ENCODE measurements at regions not wholly inside any gene's neighbourhood (a gene's known extent, or its start where the extent isn't known, plus 50 kb on each side); places are given as distances from the start of the nearest gene placed in this dataset.
"Not testable (repeated sequence)": the region's sequence is repeated elsewhere in the genome, so short reads cannot be mapped to it uniquely, and the experiment has no call there.

GRCh38 chr2:84373391-84373790 lies 85.7 kb downstream of the SUCLG1 start:
- DNase-seq: no peak

GRCh38 chr2:84362541-84362940 lies 96.5 kb downstream of the SUCLG1 start:
- DNase-seq: no peak

DNA sequence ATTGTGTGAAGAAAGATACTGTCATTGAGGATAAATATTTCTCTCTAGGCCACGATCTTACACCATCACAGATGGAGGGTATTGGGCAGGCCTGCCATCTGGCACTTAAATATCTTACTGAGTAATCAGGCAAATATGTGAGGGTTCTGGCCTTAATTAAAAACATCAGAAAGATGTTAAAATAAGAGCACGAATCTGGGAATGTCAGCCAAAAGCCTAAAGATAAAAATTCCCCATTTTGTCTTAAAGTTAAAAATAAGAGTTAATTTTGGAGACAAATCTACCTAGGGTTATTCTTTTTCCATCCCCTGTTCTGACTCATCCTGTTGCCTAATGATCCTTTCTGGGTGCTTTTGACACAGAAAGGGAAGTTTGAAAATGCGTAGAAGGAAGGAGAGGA lies 121.0 kb downstream of the SUCLG1 start:
- no peak for DNase-seq

DNA sequence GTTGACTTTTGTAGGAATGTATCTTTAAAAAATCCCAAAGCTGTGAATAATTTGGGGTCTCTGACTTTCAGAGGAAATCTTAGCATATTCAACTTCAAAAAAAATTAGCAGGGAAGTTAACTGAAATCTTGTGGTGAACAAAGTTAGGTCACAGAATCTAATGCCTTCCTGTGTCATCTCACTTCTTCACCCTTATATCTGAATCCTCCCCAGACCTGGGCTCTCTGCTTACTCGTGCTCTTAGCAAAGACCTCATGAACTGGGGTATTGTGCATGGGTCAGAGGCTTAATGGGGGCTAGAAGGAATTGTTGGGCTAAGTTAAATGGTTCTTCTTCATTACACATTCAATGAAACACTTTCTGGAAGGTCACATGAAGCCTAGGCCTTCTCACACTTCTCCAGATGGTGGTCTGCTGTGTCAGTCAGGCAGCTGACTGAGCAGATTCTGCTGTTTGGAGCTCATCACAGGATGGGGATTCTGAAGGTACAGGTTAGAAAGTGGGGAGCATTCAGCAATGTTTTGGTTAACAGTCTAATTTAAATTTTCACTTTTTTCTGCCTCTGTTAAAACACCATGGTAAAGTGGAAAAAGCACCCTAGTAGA lies 131.3 kb downstream of the SUCLG1 start:
- DNase-seq: no peak

- no peak for DNase-seq
Measured at GRCh38 chr2:84326831-84327432, 132.1 kb downstream of the SUCLG1 start.

GRCh38 chr2:84323890-84324289 lies 135.2 kb downstream of the SUCLG1 start:
- no peak for DNase-seq

DNA sequence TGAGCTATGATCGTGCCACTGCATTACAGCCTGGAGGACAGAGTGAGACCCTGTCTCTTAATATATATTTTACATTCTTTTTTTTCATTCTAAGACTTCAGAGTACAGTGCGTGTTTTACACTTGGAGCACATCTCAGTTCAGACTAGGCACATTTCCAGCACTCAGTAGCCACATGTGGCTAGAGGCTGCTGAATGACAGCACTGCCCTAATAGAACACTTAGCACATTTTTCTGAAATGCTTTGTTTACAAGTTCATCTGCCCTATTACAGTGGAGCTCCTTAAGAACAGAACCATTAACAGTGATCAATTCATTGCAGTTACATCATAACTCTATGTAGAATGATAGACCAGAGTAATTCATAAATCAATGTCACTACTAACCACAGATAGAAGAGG lies 138.1 kb downstream of the SUCLG1 start:
- DNase-seq: no peak

GRCh38 chr2:84319581-84319980 lies 139.5 kb downstream of the SUCLG1 start:
- no peak for DNase-seq

DNA sequence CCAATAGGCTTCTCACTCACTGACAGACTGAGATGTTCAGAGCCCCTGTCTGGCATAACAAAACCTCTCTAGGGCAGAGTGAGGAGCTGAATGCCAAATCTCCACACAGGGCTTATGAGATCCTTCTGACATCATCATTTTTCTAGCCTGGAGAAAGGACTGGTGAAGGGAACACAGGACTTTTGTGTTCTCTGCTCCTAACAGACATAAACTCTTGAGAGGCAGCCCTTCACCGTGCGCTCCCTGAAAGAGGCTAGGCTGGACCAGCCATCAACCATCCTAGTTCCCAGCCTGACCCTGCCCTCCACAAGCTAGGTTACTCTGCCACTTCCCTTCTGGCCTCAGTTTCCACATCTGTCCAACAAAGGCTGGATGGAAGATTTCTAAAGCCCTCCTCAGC lies 141.9 kb downstream of the SUCLG1 start:
- no peak for DNase-seq

- DNase-seq: peak; percentile 22 to 62 (median 58)
Measured at GRCh38 chr2:84314901-84315330, 144.2 kb downstream of the SUCLG1 start.

DNA sequence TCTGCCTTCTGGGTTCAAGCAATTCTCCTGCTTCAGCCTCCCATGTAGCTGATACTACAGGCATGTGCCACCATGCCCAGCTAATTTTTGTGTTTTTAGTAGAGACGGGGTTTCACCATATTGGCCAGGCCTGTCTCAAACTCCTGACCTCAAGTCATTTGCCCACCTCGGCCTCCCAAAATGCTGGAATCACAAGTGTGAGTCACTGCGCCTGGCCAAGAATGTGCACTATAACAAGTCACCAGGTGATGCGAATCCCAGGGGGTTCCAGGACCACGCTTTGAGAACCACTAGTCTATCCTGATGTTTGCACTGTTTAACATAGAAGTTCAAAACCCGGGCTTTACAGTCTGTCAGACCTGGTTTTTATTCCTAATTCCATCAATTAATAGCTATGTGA lies 144.8 kb downstream of the SUCLG1 start:
- DNase-seq: no peak

- DNase-seq: no peak
Measured at GRCh38 chr2:84309281-84309680, 149.8 kb downstream of the SUCLG1 start.

DNA sequence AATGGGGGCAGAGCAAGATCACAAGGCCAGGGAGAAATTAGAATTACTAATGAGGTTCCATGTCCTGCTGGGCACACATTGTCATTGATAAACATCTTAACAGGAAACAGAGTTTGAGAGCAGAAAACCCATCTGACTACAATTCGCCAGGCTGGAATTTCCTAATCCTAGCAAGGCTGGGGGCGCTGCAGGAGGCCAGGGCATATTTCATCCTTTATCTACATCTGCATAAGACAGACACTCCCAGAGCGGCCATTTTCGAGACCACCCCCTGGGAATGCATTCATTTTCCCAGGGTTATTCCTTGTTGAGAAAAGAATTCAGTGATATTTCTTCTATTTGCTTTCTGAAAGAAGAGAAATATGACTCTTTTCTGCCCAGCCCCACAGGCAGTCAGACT lies 152.7 kb downstream of the SUCLG1 start:
- no peak for DNase-seq

DNA sequence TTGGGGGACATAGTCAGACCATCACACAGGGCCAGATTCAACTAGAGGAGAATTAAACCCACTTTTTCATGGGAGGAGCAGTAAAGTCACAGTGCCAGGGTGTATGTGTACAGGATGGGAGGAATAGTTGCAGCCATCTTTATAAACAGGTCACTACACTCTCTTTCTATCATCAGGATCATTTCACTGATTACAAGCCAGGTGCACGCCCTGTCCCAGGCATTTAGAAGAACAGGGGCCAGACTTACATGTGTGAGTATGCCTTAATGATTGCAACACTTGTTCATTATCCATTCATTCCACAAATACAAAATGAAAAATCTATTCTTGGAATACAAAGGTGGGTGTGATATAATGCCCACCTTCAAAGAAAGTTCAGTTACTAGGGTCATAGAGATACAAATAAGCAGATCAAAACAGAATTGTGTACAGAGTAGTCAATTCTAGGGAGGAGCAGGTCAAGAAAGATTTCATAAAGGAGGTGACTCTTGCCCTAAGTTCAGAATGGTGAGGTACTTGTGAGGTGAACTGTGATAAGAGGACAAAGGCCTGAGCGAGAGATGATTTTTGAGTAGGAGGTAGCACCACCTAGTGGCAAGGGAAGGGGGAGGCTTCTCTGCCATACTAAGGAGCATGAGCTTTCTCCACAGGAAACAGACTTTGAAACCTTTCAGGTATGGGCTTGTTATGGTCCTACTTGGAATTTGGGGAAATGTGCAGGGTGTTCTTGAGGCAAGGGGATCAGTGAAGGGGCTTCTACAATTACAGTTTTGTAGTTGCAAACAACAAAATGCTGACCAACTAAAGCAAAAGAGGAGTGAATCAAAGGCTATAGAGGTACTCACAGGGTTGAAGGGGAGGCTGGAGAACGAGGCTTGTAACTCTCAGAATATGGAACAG lies 156.3 kb downstream of the SUCLG1 start:
- DNase-seq: no peak

DNA sequence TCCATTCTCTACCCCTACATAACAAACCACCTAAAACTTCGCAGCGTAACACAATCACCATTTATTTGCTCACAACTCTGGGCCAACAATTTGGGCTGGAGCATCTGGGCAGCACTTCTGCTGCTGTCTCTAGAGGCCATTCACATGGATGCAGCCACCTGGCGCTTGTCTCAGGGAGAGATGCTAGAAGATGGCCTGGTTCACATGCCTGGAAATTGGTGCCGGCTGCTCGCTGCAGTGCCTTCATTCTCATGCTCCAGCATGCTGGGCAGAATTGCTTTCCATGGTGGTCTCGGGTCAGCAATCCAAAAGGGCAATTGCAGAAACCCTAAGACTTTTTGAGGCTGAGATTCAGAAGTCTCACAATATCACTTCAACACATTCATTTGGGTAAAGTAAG lies 157.4 kb downstream of the SUCLG1 start:
- DNase-seq: no peak

- no peak for DNase-seq
Measured at GRCh38 chr2:84300696-84301029, 158.4 kb downstream of the SUCLG1 start.

GRCh38 chr2:84300001-84300695 lies 158.9 kb downstream of the SUCLG1 start:
- not testable (repeated sequence) for DNase-seq

DNA sequence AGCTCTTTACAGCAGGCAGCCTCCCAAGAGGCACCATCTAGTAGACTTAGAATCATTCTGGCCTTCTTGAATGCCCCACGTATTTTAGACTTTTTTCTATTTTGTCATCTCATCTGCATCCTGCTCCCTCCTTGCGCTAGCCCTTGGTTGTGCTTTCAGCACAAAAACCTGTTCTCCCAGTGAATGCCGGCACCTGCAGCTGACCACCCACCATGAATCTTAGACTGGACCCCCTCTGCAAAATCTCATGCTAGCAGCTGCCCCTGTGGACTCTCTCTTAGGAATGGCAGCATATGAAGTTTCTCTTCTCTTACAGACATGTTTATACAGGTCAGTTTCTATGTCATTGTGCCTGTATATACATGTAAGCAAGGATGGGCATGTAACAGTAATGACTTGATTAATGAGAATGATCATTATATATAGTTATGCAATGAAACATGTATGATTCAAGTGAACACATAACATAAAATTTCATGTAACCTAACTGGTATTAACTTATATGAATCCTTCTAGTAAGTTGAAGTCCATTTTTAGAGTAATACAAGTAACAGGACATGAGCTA lies 159.8 kb downstream of the SUCLG1 start:
- no peak for DNase-seq

DNA sequence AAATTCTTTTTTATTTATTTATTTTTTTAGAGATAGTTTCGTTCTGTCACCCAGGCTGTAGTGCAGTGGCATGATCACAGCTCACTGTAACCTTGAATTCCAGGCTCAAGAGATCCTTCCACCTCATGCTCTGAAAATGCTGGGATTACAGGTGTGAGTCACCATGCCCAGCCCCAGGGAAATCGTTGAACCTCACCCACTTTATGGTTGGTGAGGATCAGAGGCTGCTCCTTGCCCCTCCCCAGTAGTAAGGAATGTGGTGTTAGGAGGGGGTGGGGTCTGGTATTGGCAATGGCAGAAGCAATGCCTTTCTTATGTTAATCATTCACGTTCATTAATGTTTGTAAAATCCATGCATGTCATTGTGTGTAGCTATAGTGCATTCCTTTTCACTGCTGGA lies 161.9 kb downstream of the SUCLG1 start:
- DNase-seq: no peak

DNA sequence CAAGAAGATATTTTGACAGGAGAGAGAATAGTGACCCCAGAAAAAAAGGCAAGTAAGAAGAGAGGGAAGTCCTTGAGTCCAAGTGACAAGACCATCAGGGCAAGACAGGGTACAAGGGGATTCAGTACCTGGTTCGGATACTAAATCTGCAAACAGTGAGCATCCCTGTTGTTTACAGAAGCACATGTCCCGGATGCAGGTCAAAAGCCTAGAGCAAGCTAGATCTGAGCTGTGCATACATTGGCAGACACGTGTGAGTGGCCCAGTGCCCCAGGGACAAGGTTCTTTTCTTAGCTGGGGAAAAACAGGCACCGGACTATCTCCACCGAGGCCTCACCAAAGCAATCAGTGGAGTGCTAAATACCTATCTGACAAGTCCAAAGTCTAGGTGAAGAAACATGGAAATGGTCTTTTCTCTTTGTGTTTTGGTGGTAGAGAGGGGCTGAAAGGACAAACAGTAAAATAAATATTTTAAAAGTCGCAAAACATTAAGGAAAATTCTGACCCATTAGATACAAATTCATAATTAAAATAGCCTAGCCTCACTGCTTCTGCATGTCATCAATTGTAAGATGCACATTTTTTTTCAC lies 165.2 kb downstream of the SUCLG1 start:
- DNase-seq: no peak

DNA sequence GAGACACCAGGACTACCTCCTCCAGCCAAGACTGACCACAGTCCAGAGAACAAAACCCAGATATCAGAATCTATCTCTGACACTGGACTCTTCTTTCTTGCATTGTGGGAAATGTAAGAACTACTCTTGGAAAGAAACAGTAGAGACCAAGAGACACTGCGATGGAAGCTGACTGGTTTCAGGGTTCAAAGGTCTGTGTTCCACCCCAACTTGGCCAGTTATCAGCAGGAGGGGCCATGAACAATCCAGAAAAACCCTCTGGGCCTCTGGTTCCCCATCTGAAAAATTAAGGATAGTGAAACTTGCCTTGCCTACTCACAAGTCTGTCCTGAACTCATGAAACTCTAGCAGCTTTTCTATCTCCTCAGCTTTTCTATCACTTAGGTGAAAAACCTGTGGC lies 166.5 kb downstream of the SUCLG1 start:
- no peak for DNase-seq

GRCh38 chr2:84290537-84290936 lies 168.5 kb downstream of the SUCLG1 start:
- DNase-seq: no peak

DNA sequence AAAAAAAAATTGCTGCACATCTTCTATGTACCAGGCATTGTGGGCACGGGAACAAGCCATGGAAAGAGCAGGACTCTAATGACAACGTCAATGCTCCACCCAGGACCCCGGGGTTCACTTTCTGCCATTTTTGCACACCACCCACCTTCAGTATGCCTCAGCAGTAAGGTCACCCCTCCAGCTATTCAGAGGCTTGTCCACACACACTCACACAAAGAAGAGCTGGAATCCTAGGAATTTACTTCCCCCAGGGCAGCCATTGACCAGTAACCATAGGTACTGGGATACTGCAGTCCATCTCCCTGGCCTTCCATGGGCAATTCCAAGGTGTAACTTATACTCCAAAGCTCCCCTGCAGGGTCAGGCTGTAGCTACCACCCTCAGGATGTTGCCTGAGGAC lies 170.8 kb downstream of the SUCLG1 start:
- no peak for DNase-seq

Data from activated naive CD4-positive, alpha-beta T cell (primary cell).